Activated CD4-positive, alpha-beta T cell treated with anti-CD3 and anti-CD28 coated beads, Interleukin-2, amount 50 U/mL, for 4 hours (primary cell): ENCODE measurements at regions not wholly inside any gene's neighbourhood (a gene's known extent, or its start where the extent isn't known, plus 50 kb on each side); places are given as distances from the start of the nearest gene placed in this dataset.
"Not testable (repeated sequence)": the region's sequence is repeated elsewhere in the genome, so short reads cannot be mapped to it uniquely, and the experiment has no call there.

ENCODE experiments used
- DNase-seq, 2 experiments: peaks; one replicate each; pipeline ENCODE4 v3.0.0-alpha.2; 2020

- no peak for DNase-seq
These were observed 93.2 kb upstream of the SYT13 start for GRCh38 chr11:45379162-45379863.

GRCh38 chr11:45378516-45378915 lies 92.4 kb upstream of the SYT13 start:
- no peak for DNase-seq

GRCh38 chr11:45374653-45375059 lies 88.5 kb upstream of the SYT13 start:
- no peak for DNase-seq

- no peak for DNase-seq
These were observed 88.0 kb upstream of the SYT13 start for GRCh38 chr11:45374130-45374529.

- no peak for DNase-seq
These were observed 87.4 kb upstream of the SYT13 start for GRCh38 chr11:45373506-45374035.

- not testable (repeated sequence) for DNase-seq
These were observed 86.3 kb upstream of the SYT13 start for GRCh38 chr11:45372414-45372813.

- peak; percentile 44 to 48 for DNase-seq
These were observed 85.3 kb upstream of the SYT13 start for GRCh38 chr11:45371251-45372115.

- DNase-seq: no peak
These were observed 83.2 kb upstream of the SYT13 start for GRCh38 chr11:45369313-45369712.

GRCh38 chr11:45368697-45369096 lies 82.6 kb upstream of the SYT13 start:
- DNase-seq: no peak

GRCh38 chr11:45366619-45367190 lies 80.6 kb upstream of the SYT13 start:
- no peak for DNase-seq

GRCh38 chr11:45365961-45366618 lies 79.9 kb upstream of the SYT13 start:
- no peak for DNase-seq

- DNase-seq: no peak
These were observed 76.5 kb upstream of the SYT13 start for GRCh38 chr11:45362636-45363035.

- DNase-seq: no peak
These were observed 75.4 kb upstream of the SYT13 start for GRCh38 chr11:45361551-45361950.

- DNase-seq: no peak
These were observed 69.5 kb upstream of the SYT13 start for GRCh38 chr11:45355706-45356041.

GRCh38 chr11:45354976-45355705 lies 69.0 kb upstream of the SYT13 start:
- DNase-seq: peak; percentile 86 to 87

- no peak for DNase-seq
These were observed 62.6 kb upstream of the SYT13 start for GRCh38 chr11:45348729-45349128.

- no peak for DNase-seq
These were observed 61.4 kb upstream of the SYT13 start for GRCh38 chr11:45347348-45348082.

GRCh38 chr11:45345491-45345890 lies 59.4 kb upstream of the SYT13 start:
- DNase-seq: no peak

GRCh38 chr11:45344028-45344427 lies 57.9 kb upstream of the SYT13 start:
- no peak for DNase-seq

- no peak for DNase-seq
These were observed 57.3 kb upstream of the SYT13 start for GRCh38 chr11:45343444-45343843.

- DNase-seq: no peak
These were observed 55.2 kb upstream of the SYT13 start for GRCh38 chr11:45341372-45341771.
